Iris pigment epithelial cell (primary cell): ENCODE measurements at regions not wholly inside any gene's neighbourhood (a gene's known extent, or its start where the extent isn't known, plus 50 kb on each side); places are given as distances from the start of the nearest gene placed in this dataset.
"Not testable (repeated sequence)": the region's sequence is repeated elsewhere in the genome, so short reads cannot be mapped to it uniquely, and the experiment has no call there.

Experiments used
- DNase-seq: peaks from one replicate; pipeline ENCODE4 v3.0.0-alpha.2; 2011; ENCODE audit warnings: low read depth

DNA sequence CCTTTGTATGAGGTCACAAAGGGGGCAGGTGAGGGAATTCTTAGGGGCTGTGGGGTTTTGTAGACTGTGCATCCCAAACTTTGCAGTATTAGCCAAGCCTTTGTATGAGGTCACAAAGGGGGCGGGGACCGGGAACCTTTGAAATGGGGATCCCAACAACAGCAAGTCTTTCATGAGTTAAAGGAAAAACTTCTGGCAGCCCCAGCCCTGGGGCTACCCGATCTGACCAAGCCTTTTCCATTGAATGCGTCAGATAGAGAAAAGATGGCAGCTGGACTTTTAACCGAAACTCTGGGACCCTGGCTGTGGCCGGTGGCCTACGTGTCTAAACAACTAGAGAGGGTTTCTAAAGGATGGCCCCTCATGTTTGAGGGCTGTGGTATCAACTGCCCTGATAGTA, 79.0 kb upstream of the RUBCNL start:
- not testable (repeated sequence) for DNase-seq

DNA sequence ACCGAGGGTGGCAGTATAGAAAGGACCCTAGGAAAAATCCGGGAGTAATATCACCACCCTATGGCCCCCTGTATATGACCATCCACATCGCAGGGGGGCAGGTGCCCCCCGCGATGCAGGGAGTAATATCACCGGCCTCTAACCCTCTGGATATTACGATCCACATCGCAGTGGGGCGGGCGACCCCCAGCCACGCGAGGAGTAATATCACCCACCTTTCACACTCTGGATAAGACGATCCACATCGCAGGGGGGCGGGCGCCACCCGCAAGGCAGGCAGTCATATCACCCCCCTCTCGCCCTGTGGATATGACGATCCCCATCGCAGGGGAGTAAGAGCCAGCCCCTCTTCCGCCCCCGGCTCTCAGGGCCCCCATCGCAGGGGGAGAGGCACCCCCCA, 76.7 kb upstream of the RUBCNL start:
- DNase-seq = no peak

DNA sequence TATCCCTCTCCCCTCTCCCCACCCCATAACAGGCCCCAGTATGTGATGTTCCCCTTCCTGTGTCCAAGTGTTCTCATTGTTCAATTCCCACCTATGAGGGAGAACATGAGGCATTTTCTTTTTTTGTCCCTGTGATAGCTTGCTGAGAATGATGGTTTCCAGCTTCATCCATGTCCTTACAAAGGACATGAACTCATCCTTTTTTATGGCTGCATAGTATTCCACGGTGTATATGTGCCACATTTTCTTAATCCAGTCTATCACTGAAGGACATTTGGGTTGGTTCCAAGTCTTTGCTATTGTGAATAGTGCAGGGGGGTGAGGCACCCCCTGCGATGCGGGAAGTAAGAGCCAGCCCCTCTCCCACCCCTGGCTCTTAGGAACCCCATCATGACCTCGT, 73.2 kb upstream of the RUBCNL start:
- not testable (repeated sequence) for DNase-seq

DNA sequence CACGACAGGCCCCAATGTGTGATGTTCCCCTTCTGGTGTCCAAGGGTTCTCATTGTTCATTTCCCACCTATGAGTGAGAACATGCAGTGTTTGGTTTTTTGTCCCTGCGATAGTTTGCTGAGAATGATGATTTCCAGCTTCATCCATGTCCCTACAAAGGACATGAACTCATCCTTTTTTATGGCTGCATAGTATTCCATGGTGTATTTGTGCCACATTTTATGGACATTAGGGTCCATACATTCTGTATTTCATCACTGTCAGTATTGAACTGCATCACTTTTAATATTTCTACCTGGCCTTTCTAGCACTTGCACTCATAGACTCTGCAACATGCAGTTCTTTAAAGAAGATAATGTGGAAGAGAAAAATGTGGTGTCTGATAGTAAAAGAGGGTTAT, 70.2 kb upstream of the RUBCNL start:
- DNase-seq = not testable (repeated sequence)

DNA sequence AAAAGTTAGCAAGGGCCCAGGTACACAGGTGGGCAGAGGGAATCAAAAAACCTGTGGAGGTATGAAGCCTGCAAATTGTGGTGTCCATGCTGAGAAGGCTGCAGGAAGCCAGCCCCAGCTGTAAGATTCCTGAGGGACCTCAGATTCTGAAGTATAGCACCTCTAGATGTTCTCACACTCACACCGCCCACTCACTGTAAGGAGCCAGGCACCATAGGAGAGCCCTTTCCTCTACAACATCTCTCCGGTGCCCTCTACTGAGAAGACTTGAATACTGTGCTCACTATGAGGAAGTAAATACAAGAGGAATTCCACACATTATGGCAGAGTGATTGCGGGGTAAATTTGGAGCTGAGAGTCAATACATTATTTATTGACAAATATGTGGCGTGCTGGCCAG, 68.9 kb upstream of the RUBCNL start:
- peak; percentile 36 for DNase-seq

DNA sequence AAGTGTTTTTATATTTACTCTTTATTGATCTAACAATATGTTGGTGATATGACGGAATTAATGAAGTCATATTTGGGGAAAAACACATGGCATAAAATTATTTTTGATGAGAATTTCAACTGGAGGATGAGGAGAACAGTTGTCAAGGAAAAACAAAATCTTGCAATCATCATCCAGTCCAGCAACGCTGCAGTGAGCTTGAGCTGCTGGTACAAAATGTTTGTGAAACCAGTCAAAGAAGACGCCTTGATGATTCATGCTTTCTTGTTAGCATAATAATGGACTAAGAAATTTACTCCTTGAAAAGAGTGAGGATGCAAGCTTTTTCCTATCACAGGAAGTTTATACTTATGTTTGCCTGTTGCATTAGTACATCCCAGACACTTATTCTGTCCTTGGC, 64.1 kb upstream of the RUBCNL start:
- not testable (repeated sequence) for DNase-seq

DNA sequence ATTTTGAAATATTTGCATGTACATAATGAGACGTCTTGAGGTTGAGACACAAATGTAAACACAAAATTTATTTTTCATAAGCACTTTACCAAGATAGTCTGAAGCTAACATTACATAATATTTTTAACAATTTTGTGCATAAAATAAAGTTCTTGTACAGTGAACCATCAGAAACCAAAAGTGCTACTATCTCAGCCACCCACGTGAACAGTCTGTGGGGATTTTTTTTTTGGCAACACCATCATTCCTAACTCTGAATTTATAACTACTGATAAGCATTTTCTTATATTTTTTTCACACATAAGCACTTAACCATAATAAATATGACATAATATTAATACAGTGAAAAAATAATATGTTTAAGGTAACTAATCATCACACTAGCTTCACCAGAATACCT, 62.9 kb upstream of the RUBCNL start:
- not testable (repeated sequence) for DNase-seq

DNA sequence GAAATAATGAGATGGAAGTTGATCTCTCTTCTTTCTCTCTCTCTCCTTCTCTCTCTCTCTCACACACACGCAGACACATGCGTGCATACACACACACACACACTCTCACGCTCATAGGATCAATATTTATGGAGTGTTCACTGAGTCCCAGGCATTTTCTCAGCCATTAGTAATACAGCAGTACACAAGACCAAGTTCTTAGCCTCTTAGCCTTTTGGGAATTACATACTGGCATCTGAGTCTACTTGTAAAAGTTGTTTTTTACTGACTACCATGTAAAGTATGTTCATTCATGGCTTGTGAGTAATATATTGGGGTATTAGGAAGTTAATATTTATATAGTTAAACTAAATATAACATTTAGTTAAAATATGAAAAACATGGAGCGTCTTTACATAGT, 61.1 kb upstream of the RUBCNL start:
- DNase-seq = peak; percentile 0

DNA sequence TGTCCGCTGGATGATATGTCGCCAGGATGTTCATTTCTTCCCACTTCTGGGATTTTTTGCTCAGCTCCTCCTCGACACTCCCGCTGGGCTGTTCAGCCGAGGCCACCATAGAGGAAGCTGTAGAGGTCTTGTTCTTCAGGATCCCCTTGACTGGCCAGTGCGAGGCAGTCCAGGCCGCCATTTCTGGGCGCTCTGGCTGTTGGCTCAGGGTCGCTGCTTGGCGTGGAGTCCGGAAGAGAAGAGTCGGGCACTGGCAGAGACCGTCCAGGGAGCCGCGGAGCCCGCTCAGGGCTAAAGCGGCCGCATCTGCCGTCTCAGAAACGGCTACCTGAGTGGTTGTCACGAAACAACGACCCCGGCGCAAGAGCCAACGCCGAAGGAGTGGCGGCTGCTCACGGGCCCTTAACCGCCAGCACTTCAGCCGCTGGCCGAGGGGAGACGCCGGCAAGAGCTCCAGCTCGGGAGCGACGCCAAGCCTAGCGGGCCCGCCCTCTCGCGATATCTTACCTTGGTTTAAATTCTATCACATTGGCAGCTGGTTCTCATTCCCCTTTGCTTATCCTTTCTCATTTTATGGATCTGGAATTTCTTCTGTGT, 50.9 kb upstream of the RUBCNL start:
- not testable (repeated sequence) for DNase-seq
